ENCODE measurements at regions not wholly inside any gene's neighbourhood (a gene's known extent, or its start where the extent isn't known, plus 50 kb on each side); places are given as distances from the start of the nearest gene placed in this dataset.
"Not testable (repeated sequence)": the region's sequence is repeated elsewhere in the genome, so short reads cannot be mapped to it uniquely, and the experiment has no call there.

DNA sequence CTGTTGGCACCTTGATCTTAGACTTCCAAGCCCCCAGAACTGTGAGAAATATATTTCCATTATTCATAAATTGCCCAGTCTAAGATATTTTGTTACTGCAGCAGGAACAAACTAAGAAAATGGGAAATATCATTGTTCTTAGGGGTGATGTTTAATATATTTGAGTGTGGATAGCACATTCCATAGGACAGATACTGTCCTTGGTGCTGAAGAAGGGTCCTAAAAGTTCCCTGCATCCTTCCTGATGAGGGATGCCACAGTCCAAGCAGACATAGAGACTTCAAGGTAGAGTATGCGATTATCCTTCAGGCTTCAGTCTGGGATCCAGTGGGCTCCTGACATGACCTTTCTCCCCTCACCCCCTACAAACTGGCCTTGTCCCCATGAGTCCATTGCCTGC, 689.0 kb downstream of the TDRD15 start:
- DNase-seq: no peak

GRCh38 chr2:21814588-21815149, 690.9 kb downstream of the TDRD15 start:
- DNase-seq: no peak

DNA sequence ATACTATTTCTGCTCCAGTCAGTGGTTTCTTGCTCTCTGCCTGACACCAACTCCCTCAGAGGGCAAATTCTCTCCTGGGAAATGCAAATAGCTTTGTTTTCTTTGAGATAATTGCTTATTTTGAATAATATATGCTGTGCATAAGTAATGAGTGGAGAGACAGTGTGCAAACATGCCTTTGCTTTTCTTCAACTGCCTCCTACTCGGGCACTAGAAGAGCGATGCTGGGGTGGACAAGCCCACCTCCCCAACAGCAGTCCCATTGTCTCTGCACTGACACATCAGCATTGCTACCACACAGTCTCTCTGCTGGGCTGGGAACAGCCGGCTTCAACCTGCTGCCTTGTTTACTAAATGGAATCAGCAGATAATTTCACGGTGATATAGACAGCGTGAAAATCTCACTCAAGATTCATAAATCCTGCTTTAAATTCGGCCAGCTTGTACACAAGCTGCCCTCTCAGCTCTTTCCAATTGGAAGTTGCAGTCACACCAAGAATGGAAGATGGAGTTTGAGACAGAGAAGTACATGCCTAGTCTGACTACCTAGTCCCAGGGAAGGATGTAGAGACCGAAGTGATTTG, 694.5 kb downstream of the TDRD15 start:
- DNase-seq: no peak

DNA sequence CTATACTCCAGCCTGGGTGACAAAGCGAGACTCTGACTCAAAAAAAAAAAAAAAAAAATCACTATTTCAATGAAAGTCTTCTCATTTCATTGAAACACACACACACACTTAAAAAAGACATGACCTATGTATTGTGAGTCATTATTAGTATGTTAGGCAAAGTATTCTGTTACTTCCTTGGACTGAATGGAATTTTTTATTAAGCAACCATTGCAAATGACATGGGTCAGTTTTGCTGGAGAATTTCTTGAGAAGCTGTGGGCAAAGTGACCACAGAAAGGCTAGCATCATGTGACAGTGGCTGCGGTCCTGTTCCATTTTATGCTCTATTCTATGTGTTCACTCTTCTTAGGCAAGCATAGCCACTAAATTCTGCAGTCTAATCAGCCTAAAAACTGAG, 695.7 kb downstream of the TDRD15 start:
- no peak for DNase-seq

- no peak for DNase-seq
Observed at GRCh38 chr2:21820271-21820670, 696.5 kb downstream of the TDRD15 start.

- no peak for DNase-seq
Observed at GRCh38 chr2:21821672-21822227, 698.0 kb downstream of the TDRD15 start.

- DNase-seq: no peak
Observed at GRCh38 chr2:21822505-21822904, 698.7 kb downstream of the TDRD15 start.

GRCh38 chr2:21833767-21834166, 710.0 kb downstream of the TDRD15 start:
- DNase-seq: no peak

DNA sequence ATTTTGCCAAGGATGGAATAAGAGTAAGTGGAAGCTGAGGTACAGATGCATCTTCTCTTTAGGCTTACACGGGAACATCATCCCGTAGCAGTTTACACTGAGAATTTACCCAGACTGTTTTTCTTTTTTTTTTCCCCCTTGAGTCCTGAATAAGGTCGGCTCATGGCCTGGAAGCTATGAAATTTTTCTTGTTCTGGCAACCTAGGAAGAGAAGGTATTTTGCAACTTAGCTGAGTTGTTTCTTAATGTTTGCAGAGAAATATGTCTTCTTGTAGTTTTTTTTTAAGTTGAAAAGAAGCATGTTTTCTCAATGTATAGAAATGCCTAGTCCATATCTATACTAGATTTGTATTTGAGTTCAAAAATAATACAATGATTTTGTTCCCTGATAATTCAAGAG, 712.5 kb downstream of the TDRD15 start:
- no peak for DNase-seq

DNA sequence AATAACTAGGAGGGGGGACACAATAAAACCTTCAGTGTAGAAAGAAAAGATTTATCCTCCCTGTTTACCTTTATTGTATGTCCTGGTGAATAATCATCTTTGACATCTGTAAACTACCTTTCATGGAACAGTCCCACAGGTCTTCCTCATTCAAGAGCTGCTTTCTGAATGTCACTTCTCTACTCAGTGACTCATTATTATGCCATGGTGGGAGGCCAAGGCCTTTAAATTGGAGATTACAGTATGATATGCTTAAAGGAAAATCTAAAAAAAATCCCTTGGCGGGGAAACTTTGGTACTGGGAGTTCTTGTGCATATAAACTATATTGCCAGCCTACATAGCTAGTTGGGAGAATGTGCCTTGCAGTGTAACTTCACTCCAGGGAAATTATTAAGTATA, 713.0 kb downstream of the TDRD15 start:
- no peak for DNase-seq

DNA sequence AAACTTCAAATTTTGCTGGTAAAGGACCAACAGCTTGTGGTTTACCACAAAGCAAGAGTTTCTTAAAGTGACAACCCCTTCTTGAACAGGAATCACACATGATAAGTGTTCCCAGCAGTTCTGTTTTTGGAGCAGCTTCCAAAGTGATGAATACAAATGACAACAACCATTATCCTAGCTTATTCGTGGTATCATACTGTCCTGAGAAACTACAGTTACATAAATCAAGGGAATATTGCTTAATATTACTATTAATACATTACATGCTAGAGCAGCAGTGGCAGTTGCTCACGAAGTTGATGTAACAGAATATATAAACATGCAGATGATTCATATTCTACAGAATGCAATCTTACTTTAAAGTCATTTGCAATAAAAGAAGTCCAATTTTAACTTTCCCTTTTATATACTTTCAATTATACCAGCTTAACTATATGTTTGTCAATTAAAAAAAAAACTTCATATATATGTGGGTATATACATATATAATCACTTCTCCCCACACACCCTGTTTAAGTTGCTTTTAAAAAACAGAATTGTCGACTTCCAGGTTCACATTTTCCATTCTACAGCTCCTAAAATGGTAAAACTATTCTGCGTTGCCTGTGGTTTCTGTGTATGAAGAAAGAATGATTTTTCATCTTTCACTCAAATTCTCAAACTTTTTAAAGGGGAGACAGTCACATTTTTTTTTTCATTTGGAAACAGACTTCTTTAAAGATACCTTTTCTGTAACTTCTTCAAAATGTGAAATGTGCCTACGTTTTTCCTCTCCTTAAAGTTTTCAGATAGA, 713.6 kb downstream of the TDRD15 start:
- no peak for DNase-seq

DNA sequence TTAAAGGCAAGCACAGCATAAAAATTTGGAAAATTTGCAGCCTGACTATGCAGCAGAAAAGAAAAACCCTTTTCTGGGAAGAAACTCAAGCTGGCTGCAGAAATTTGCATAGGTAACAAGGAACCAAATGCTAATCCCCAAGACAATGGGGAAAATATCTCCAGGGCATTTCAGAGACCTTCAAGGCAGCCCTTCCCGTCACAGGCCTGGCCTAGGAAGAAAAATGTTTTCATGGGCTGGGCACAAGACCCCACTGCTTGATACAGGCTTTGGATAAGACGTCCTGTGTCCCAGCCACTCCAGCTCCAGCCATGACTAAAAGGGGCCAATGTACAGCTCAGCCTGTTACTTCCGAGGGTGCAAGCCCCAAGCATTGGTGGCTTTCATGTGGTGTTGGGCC, 717.6 kb downstream of the TDRD15 start:
- DNase-seq: no peak

DNA sequence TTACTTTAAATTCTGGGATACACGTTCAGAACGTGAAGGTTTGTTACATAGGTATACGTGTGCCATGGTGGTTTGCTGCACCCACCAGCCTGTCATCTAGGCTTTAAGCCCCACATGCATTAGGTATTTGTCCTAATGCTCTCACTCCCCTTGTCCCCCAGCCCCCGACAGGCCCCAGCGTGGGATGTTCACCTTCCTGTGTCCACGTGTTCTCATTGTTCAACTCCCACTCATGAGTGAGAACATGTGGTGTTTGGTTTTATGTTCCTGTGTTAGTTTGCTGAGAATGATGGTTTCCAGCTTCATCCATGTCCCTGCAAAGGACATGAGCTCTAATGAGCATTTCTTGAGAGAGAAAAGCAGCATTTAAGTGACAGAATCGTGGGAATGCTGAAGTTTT, 726.6 kb downstream of the TDRD15 start:
- DNase-seq: not testable (repeated sequence)

DNA sequence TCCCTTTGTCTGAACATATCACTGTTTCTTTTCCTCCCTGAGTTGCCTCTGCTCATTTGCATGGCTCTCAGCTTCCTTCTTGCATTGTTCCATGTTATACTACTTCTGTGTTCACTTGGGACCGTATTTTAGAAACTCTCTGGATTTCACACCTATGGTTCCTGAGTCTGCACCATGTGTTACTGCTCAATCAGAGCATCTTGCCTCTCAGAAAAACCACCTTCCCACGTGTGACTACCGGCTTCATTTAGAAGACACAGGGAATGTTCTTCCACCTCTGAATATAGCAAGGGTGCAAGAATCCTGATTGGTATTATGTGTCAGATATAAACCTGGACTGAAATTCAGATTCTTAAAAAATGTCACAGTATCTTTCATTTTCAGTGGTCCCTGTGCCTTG, 731.2 kb downstream of the TDRD15 start:
- no peak for DNase-seq

GRCh38 chr2:21856708-21857107, 732.9 kb downstream of the TDRD15 start:
- DNase-seq: no peak

DNA sequence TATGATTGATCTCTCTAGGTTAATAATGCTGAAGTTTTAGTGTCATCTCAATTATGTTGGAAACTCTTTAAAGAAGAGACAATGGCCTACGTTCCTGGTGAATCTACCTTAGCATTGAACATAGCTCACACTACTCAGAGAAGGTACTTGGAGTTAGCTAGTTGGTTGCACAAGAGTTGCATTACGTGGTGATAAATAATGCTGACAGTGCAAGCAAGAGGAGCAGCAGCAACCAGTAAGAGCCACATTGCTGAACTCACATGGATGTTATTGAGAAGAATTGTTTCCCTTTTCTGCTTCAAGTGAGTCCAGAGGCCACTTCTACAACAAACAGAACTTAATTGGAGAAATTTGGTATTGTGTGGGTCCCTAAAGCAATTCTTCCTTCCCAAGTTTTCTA, 737.1 kb downstream of the TDRD15 start:
- DNase-seq: no peak

- no peak for DNase-seq
Observed at GRCh38 chr2:21866316-21866715, 742.5 kb downstream of the TDRD15 start.

DNA sequence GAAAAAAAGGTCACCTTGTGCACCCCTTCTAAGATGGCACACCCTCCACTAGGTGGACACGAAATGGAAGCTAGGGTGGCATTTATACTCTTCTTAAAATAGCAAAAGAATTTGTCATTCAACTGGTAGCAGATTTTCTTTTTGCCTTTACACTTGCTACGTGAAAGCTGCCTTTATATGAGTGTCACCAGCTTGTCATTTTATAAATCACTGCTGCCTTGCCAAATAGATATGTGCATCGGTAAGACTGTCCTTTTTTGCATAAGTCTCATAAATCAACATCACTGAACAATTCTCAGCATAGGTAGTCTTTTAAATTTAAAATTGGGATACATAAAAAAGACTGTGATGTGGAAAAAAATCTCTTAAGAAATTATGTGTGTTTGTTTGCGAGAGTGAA, 764.1 kb downstream of the TDRD15 start:
- DNase-seq: no peak

- no peak for DNase-seq
Observed at GRCh38 chr2:21890041-21890440, 766.3 kb downstream of the TDRD15 start.

GRCh38 chr2:21890716-21891115, 766.9 kb downstream of the TDRD15 start:
- no peak for DNase-seq

DNA sequence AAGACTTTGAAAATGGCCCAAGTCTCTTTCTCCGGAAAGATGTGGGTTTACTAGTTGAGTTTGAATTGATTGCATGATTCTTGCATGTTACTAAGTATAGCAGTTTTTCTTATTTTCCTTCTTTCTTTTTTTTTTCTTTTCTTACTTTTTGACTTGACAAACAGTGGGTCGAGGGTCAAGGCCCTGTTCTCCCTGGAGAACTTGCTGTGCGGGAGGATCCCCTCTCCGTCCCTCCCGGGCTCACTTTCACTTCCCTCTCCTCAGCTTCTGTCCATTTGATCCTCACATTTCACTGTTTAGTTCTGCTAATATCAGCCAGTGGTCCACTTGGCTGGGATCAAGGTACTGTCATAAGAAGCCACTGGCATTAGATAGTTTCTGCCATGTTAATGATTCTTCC, 767.4 kb downstream of the TDRD15 start:
- DNase-seq: no peak

DNA sequence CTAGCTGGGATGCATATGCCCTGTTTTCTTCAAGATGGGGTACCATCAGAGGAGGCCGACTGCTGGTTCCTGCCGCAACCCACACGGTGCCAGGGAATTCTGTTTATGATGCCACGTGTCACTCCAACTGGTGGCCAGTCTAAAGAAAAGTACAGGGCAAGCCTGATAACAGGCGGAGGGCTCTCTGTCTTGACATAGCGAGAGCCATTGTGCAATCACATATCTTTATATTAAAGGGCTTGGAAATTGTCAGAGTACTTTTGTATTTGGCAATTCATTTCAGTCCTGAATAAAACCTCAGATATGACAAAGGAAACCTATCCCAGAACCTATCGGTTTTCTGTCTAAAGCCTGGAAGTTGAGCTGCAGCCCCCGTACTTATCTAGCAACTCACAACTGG, 768.4 kb downstream of the TDRD15 start:
- no peak for DNase-seq

DNA sequence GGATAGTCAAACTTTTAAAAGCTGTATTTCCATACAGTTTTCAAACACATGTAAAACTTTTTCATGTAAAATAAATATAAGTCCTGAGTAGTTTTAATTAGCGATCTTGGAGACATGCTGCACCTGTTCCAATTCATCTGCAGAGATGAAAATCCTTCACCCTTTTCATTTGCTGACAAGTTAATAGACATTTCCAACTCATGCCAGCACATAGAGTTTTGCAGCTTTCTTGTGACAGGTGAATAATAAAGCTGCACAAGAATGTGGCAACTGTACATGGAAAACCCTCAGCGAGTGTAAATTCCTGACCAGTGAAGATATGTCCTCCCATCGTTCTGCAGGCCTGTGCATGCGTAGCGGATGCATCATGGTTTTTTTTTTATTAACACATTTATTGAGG, 771.4 kb downstream of the TDRD15 start:
- DNase-seq: no peak

DNA sequence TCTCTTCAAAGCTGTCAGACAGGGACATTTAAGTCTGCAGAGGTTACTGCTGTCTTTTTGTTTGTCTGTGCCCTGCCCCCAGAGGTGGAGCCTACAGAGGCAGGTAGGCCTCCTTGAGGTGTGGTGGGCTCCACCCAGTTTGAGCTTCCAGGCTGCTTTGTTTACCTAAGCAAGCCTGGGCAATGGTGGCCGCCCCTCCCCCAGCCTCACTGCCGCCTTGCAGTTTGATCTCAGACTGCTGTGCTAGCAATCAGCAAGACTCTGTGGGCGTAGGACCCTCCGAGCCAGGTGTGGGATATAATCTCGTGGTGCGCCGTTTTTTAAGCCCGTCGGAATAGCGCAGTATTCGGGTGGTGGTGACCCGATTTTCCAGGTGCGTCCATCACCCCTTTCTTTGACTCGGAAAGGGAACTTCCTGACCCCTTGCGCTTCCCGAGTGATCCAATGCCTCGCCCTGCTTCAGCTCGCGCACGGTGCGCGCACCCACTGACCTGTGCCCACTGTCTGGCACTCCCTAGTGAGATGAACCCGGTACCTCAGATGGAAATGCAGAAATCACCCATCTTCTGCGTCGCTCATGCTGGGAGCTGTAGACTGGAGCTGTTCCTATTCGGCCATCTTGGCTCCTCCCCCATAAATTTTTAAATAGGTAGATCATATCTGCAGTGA, 785.1 kb downstream of the TDRD15 start:
- DNase-seq: not testable (repeated sequence)
